CD14-positive monocyte (primary cell): ENCODE measurements at regions not wholly inside any gene's neighbourhood (a gene's known extent, or its start where the extent isn't known, plus 50 kb on each side); places are given as distances from the start of the nearest gene placed in this dataset.

Experiments
- DNase-seq, 3 donors: peaks; one replicate each; pipeline ENCODE4 v3.0.0-alpha.2; 2011 to 2022
- H2AFZ ChIP-seq: 2 replicates; pipeline ENCODE4 v1.6.0; 2012; ENCODE audit warnings: mild to moderate bottlenecking, low read depth, low read length, inconsistent platforms; ENCODE audit not compliant: insufficient read depth, poor library complexity, severe bottlenecking
- H3K27ac ChIP-seq, 2 donors: 1 replicate in 1 of 2; 2 replicates in 1 of 2; pipeline ENCODE4 v1.5.1; 2012 to 2013; ENCODE audit warnings: low read length in 2 of 2, control low read depth in 1 of 2, inconsistent platforms in 1 of 2, low read depth in 1 of 2, mild to moderate bottlenecking in 1 of 2
- H3K27me3 ChIP-seq, 2 donors: one replicate each; pipeline versions ENCODE4 v1.6.0 to v1.6.1; 2011 to 2013; ENCODE audit warnings: low read length in 2 of 2; ENCODE audit not compliant: control insufficient read depth in 2 of 2, insufficient read depth in 2 of 2
- H3K36me3 ChIP-seq, 2 donors: replicated peaks in 1 of 2; 1 replicate in 1 of 2; 2 replicates in 1 of 2; pipeline versions ENCODE4 v1.5.1 to v1.6.1; 2012 to 2013; ENCODE audit warnings: low read length in 2 of 2, control low read depth in 1 of 2, inconsistent platforms in 1 of 2, mild to moderate bottlenecking in 1 of 2; ENCODE audit not compliant: insufficient read depth in 2 of 2, control insufficient read depth in 1 of 2
- H3K4me1 ChIP-seq, 2 donors: 1 replicate in 1 of 2; 2 replicates in 1 of 2; pipeline versions ENCODE4 v1.5.1 to v1.6.1; 2012 to 2013; ENCODE audit warnings: low read length in 2 of 2, control low read depth in 1 of 2, inconsistent platforms in 1 of 2, mild to moderate bottlenecking in 1 of 2, moderate library complexity in 1 of 2; ENCODE audit not compliant: insufficient read depth in 2 of 2, control insufficient read depth in 1 of 2
- H3K4me2 ChIP-seq: replicated peaks from 2 replicates; pipeline ENCODE3; 2012; ENCODE audit warnings: low read length, moderate library complexity, mild to moderate bottlenecking; ENCODE audit not compliant: poor library complexity, severe bottlenecking; ENCODE audit errors: extremely low read depth
- H3K4me3 ChIP-seq, 3 experiments: fragments of 200-600 bp in 1 of 3; sonication (generic) in 1 of 3; replicated peaks in 1 of 3; 1 replicate in 2 of 3; 2 replicates in 1 of 3; pipeline ENCODE4 v1.5.1; 2011 to 2013; ENCODE audit warnings: low read length in 3 of 3, mild to moderate bottlenecking in 3 of 3, control low read depth in 2 of 3, low read depth in 2 of 3, inconsistent platforms in 1 of 3, moderate library complexity in 1 of 3
- H3K79me2 ChIP-seq: 2 replicates; pipeline ENCODE4 v1.6.0; 2012; ENCODE audit warnings: mild to moderate bottlenecking, control low read depth, inconsistent platforms, low read length, moderate library complexity; ENCODE audit not compliant: insufficient read depth
- H3K9ac ChIP-seq: 2 replicates; pipeline ENCODE4 v1.6.0; 2017; ENCODE audit warnings: low read length, mild to moderate bottlenecking; ENCODE audit not compliant: insufficient read depth, poor library complexity, severe bottlenecking
- H3K9me3 ChIP-seq, 2 donors: replicated peaks in 1 of 2; 1 replicate in 1 of 2; 2 replicates in 1 of 2; pipeline versions ENCODE4 v1.5.1 to v1.6.1; 2012 to 2013; ENCODE audit warnings: low read length in 2 of 2, control low read depth in 1 of 2; ENCODE audit not compliant: control insufficient read depth in 1 of 2, insufficient read depth in 1 of 2
- H4K20me1 ChIP-seq: 2 replicates; pipeline ENCODE4 v1.6.0; 2012; ENCODE audit warnings: mild to moderate bottlenecking, low read length, control low read depth, moderate library complexity; ENCODE audit not compliant: insufficient read depth
- H3K27ac Mint-ChIP-seq, 7 donors: one replicate each; pipeline ENCODE4 v1.8.0; 2020; ENCODE audit warnings: mild to moderate bottlenecking in 7 of 7, mixed read lengths in 7 of 7, moderate library complexity in 6 of 7, inconsistent platforms in 2 of 7
- H3K27me3 Mint-ChIP-seq, 3 donors: one replicate each; pipeline ENCODE4 v1.8.0; 2021 to 2022; ENCODE audit warnings: low read depth in 3 of 3, mild to moderate bottlenecking in 3 of 3, mixed read lengths in 3 of 3, moderate library complexity in 3 of 3, inconsistent platforms in 1 of 3
- H3K36me3 Mint-ChIP-seq, 2 donors: one replicate each; pipeline ENCODE4 v1.8.0; 2020; ENCODE audit warnings: mixed read lengths in 2 of 2, inconsistent platforms in 1 of 2, mild to moderate bottlenecking in 1 of 2
- H3K4me1 Mint-ChIP-seq: one replicate; pipeline ENCODE4 v1.8.0; 2020; ENCODE audit warnings: mild to moderate bottlenecking, mixed read lengths
- H3K4me3 Mint-ChIP-seq, 2 donors: one replicate each; pipeline ENCODE4 v1.8.0; 2020; ENCODE audit warnings: mild to moderate bottlenecking in 2 of 2, mixed read lengths in 2 of 2, moderate library complexity in 1 of 2
- H3K9me3 Mint-ChIP-seq, 7 donors: one replicate each; pipeline ENCODE4 v1.8.0; 2020 to 2022; ENCODE audit warnings: mixed read lengths in 7 of 7, mild to moderate bottlenecking in 6 of 7, moderate library complexity in 6 of 7, inconsistent platforms in 2 of 7
- WGBS: methylation state at CpG from one replicate; pipeline ENCODE4 v1.1.5; 2013; ENCODE audit warnings: missing lambda C conversion rate; ENCODE audit not compliant: insufficient coverage; 5-methylcytosine and 5-hydroxymethylcytosine counted together
- intact Hi-C, 2 donors: fragments of 100-400 bp; cut with micrococcal nuclease; formaldehyde crosslinking; loops; one replicate each; pipeline versions ENCODE4 v1.15.0 to v1.15.1; 2023
- TF ChIP-seq, protein P1 (sequence below): fragments of 200-600 bp; IDR thresholded peaks from one replicate; pipeline ENCODE4 v1.8.0; 2022; ENCODE audit warnings: antibody characterized with exemption, mild to moderate bottlenecking

DNA sequence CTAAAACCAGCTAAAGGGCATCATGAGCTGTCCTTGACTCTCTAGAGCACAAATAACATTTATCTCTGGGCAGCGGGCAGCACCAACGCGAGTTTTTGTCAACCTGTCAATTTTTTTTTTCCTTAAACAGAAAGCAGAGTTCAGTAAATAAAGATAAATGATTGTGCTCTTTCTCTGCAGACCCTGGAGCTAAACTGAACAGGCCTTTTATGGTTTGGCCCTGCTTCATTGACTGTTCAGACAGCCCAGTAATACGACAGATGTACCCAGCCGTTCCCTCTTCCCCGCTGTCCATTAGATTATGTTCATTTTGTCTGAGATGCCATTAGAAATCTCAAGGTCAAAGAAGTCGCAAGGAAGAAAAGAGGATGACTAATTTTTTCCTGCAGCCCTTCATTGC is 280.5 kb upstream of the PIK3C3 start:
- Histone ChIP-seq H3K27ac (no peak overlapping the region), H4K20me1 (no peaks in the 10 kb centered on the region), H3K4me2 (no peak overlapping the region), H3K79me2 (no peaks in the 10 kb centered on the region), H3K9me3 (no peaks in the 10 kb centered on the region), H2AFZ (no peak overlapping the region), H3K4me1 (no peaks in the 10 kb centered on the region), H3K27me3 (no peaks in the 10 kb centered on the region), H3K36me3 (no peaks in the 10 kb centered on the region), H3K9ac (no peak overlapping the region), H3K4me3 (no peak overlapping the region)
- Mint-ChIP-seq H3K9me3 (peaks cover 0 to 5% (median 0%) of the 10 kb centered on the region in 7 donors), H3K4me1 (no peaks in the 10 kb centered on the region), H3K27ac (no peak overlapping the region), H3K36me3 (no peaks in the 10 kb centered on the region), H3K27me3 (peaks cover 0 to 3% (median 0%) of the 10 kb centered on the region in 3 donors), H3K4me3 (no peak overlapping the region)
- DNase-seq = no peak
- no CpG with 5 or more reads among the region's 7 CpGs for WGBS
- intact Hi-C loops = no loop called here
- TF ChIP-seq, protein P1, sequence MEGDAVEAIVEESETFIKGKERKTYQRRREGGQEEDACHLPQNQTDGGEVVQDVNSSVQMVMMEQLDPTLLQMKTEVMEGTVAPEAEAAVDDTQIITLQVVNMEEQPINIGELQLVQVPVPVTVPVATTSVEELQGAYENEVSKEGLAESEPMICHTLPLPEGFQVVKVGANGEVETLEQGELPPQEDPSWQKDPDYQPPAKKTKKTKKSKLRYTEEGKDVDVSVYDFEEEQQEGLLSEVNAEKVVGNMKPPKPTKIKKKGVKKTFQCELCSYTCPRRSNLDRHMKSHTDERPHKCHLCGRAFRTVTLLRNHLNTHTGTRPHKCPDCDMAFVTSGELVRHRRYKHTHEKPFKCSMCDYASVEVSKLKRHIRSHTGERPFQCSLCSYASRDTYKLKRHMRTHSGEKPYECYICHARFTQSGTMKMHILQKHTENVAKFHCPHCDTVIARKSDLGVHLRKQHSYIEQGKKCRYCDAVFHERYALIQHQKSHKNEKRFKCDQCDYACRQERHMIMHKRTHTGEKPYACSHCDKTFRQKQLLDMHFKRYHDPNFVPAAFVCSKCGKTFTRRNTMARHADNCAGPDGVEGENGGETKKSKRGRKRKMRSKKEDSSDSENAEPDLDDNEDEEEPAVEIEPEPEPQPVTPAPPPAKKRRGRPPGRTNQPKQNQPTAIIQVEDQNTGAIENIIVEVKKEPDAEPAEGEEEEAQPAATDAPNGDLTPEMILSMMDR = no peak

- TF ChIP-seq, protein P1 = no peak
- H3K27me3 Mint-ChIP-seq = no peaks in the 10 kb centered on the region
- H3K4me3 Mint-ChIP-seq = no peak overlapping the region
- Histone ChIP-seq H3K4me3 (no peak overlapping the region), H2AFZ (no peak overlapping the region), H3K4me2 (no peak overlapping the region), H3K9me3 (no peaks in the 10 kb centered on the region), H3K27me3 (no peaks in the 10 kb centered on the region), H3K79me2 (no peaks in the 10 kb centered on the region), H3K9ac (no peak overlapping the region), H3K27ac (no peak overlapping the region), H3K36me3 (no peaks in the 10 kb centered on the region), H3K4me1 (no peaks in the 10 kb centered on the region), H4K20me1 (no peaks in the 10 kb centered on the region)
- intact Hi-C loops = no loop called here
- no peak overlapping the region for H3K27ac Mint-ChIP-seq
- no peaks in the 10 kb centered on the region for H3K4me1 Mint-ChIP-seq
- peaks cover 0 to 5% (median 0%) of the 10 kb centered on the region in 7 donors for H3K9me3 Mint-ChIP-seq
- DNase-seq = no peak
- no peaks in the 10 kb centered on the region for H3K36me3 Mint-ChIP-seq
Measured at GRCh38 chr18:41666231-41666630, 288.8 kb upstream of the PIK3C3 start.
